ENCODE measurements at regions not wholly inside any gene's neighbourhood (a gene's known extent, or its start where the extent isn't known, plus 50 kb on each side); places are given as distances from the start of the nearest gene placed in this dataset.
"Not testable (repeated sequence)": the region's sequence is repeated elsewhere in the genome, so short reads cannot be mapped to it uniquely, and the experiment has no call there.

DNA sequence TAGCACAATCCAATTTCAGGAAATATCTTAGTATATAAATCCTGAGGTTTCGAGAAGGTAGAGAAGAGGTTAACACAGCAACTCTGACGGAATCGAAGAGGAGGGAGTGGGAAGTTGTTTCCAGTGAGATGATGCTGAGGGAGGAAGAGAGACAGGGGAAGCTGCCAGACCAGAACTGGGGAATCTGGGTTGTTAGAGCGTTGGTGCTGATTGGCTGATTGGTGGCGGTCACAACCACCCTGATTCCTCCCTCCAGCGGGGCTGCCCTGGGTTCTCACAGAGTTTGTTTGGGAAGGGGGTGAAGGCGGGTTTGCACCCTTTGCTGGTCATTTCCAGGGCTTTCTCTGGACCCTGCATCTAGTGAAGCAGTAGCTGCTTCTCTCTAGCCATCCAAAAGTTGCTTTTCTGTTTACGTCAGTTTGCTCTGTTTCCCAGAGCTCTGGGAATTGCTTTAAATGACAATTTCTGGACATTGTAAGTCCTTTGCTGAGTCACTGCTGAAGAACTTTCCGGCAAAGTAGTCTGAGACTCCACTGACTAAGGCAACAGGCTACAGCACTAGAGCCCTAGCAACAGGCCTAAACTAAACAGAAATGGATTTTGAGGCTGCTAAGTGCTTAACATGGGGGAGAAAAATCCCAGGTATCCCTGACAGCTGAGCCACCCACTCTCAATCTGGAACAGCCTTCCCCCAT is 90.1 kb downstream of the TENT5C start:
- no peaks in the 10 kb centered on the region for H3K36me3 ChIP-seq (replicated peaks)
- no peaks in the 10 kb centered on the region for H3K4me1 ChIP-seq
- H3K4me3 ChIP-seq, result no peak overlapping the region
- in situ Hi-C loops (cut with MboI; ENCODE audit: low sequenced_read_pairs), result no loop called here
- H3K27me3 ChIP-seq (ENCODE audit: low read depth), result peaks cover 5% of the 10 kb centered on the region
- no peaks in the 10 kb centered on the region for H3K9me3 ChIP-seq
- no peak for DNase-seq (ENCODE audit: low spot score in 2 of 2)

GRCh38 chr1:117696561-117696960 is 90.7 kb downstream of the TENT5C start:
- no peak overlapping the region for H3K4me3 ChIP-seq
- no peaks in the 10 kb centered on the region for H3K9me3 ChIP-seq
- H3K4me1 ChIP-seq, result no peaks in the 10 kb centered on the region
- in situ Hi-C loops (cut with MboI; ENCODE audit: low sequenced_read_pairs), result no loop called here
- no peaks in the 10 kb centered on the region for H3K36me3 ChIP-seq (replicated peaks)
- DNase-seq (ENCODE audit: low spot score in 2 of 2), result no peak
- no peaks in the 10 kb centered on the region; the same call in 1 of the 2 replicates for H3K27me3 ChIP-seq (ENCODE audit: low read depth)

DNA sequence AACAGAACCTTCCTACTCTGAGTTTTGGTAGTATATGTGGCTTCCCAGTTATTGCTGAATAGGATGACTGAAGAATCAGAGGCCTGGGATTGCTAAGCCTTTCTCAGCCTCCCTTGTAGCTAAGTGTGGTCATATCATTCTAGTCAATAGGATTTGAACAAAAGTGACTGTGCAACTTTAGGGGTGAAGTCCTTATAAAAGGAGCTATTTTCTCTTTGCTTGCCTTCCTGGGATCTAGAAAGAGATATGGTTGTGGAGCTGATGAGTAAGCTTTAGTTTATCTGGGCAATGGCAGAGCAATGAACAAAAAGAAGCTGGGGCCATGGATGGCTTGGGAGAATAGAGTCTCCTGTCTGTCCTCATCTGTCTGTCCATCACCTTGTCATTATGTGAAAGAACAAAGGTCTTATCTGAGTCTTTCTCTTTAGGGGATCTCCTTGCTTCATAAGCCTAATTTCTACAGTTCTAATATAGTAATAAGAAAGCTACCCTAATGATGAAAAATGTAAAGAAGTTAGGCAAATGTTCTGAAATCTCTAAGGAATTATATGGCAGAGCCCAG is 91.5 kb downstream of the TENT5C start:
- Histone ChIP-seq H3K27me3 (ENCODE audit: low read depth) (no peaks in the 10 kb centered on the region), H3K4me1 (no peaks in the 10 kb centered on the region), H3K9me3 (no peaks in the 10 kb centered on the region), H3K36me3 (replicated peaks) (no peaks in the 10 kb centered on the region), H3K4me3 (no peak overlapping the region)
- DNase-seq (ENCODE audit: low spot score in 2 of 2), result no peak
- in situ Hi-C loops (cut with MboI; ENCODE audit: low sequenced_read_pairs), result no loop called here

DNA sequence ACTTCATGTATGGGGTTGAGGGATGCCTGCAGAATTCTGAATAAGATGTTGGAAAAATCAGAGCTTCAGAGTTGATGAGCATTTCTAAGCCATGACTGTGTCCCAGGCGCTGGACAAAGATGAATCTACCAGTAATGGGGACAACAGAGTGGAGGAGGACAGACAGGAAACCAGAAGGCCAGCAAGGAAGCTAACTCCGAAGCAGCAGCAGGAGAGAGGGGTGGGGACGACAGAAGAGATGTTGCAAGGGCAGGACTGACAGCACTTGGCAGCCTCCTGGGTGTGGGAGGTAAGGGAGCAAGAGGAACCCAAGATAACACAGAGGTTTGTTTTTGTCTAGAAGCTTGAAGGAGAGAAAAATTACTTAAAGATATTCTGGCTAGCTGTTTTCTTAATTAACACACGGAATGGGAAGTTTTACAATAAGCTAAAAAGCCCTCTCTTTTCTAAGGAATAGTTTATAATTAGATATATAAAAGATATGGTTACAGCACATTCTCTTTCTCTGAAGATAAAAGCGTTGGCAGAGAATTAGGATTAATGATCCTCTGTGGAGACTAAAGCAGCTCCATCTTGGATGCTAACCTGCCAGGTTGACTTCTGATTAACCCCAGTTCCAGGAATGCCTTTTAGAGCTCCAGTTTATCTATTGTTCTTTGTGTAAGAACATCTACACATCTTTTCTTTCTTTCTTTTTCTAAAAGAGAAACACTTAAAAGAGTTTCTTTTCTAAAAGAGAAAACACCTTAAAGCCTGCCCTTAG is 92.7 kb downstream of the TENT5C start:
- Histone ChIP-seq H3K4me3 (no peak overlapping the region), H3K4me1 (no peaks in the 10 kb centered on the region), H3K9me3 (no peaks in the 10 kb centered on the region), H3K27me3 (ENCODE audit: low read depth) (no peaks in the 10 kb centered on the region), H3K36me3 (replicated peaks) (no peaks in the 10 kb centered on the region)
- in situ Hi-C loops (cut with MboI; ENCODE audit: low sequenced_read_pairs), result no loop called here
- no peak for DNase-seq (ENCODE audit: low spot score in 2 of 2)

DNA sequence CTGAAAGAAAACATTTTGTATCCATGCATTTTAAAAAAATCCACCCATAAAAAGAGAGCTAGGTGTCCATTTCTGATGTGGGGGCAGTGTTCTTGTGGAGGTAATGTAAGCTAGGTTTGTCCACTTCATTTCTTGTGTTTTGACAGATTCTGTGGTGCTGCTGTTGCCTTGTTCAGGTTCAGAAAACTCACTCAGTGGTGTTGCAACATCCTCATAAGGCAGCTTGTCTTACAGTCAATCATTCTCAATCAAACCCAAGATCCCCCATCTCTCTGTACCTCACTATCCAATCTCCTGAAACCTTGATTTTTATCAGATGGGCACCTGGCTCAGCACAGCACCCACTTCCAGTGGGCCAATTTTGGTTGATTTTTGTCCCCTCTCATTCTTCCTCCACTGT is 94.1 kb downstream of the TENT5C start:
- Histone ChIP-seq H3K9me3 (no peaks in the 10 kb centered on the region), H3K27me3 (ENCODE audit: low read depth) (no peaks in the 10 kb centered on the region), H3K4me3 (no peak overlapping the region), H3K36me3 (replicated peaks) (no peaks in the 10 kb centered on the region), H3K4me1 (no peaks in the 10 kb centered on the region)
- in situ Hi-C loops (cut with MboI; ENCODE audit: low sequenced_read_pairs), result no loop called here
- no peak for DNase-seq (ENCODE audit: low spot score in 2 of 2)

- Histone ChIP-seq H3K4me1 (no peaks in the 10 kb centered on the region), H3K27me3 (ENCODE audit: low read depth) (no peaks in the 10 kb centered on the region), H3K9me3 (no peaks in the 10 kb centered on the region), H3K36me3 (replicated peaks) (no peaks in the 10 kb centered on the region), H3K4me3 (no peak overlapping the region)
- DNase-seq (ENCODE audit: low spot score in 2 of 2), result no peak
- in situ Hi-C loops (cut with MboI; ENCODE audit: low sequenced_read_pairs), result no loop called here
Observed at GRCh38 chr1:117702654-117703053, 96.8 kb downstream of the TENT5C start.

- Histone ChIP-seq H3K9me3 (no peaks in the 10 kb centered on the region), H3K4me1 (no peaks in the 10 kb centered on the region), H3K36me3 (replicated peaks) (no peaks in the 10 kb centered on the region), H3K27me3 (ENCODE audit: low read depth) (no peaks in the 10 kb centered on the region), H3K4me3 (no peak overlapping the region)
- in situ Hi-C loops (cut with MboI; ENCODE audit: low sequenced_read_pairs), result no loop called here
- no peak for DNase-seq (ENCODE audit: low spot score in 2 of 2)
Observed at GRCh38 chr1:117707371-117707770, 101.5 kb downstream of the TENT5C start.

- Histone ChIP-seq H3K4me3 (no peak overlapping the region), H3K9me3 (no peaks in the 10 kb centered on the region), H3K27me3 (ENCODE audit: low read depth) (no peaks in the 10 kb centered on the region), H3K4me1 (no peaks in the 10 kb centered on the region), H3K36me3 (replicated peaks) (no peaks in the 10 kb centered on the region)
- DNase-seq (ENCODE audit: low spot score in 2 of 2), result no peak
- in situ Hi-C loops (cut with MboI; ENCODE audit: low sequenced_read_pairs), result no loop called here
Observed at GRCh38 chr1:117708323-117709248, 102.7 kb downstream of the TENT5C start.

GRCh38 chr1:117709249-117709691 is 103.4 kb downstream of the TENT5C start:
- DNase-seq (ENCODE audit: low spot score in 2 of 2), result no peak
- H3K36me3 ChIP-seq (replicated peaks), result no peaks in the 10 kb centered on the region
- H3K9me3 ChIP-seq, result no peaks in the 10 kb centered on the region
- no peak overlapping the region for H3K4me3 ChIP-seq
- H3K4me1 ChIP-seq, result no peaks in the 10 kb centered on the region
- in situ Hi-C loops (cut with MboI; ENCODE audit: low sequenced_read_pairs), result no loop called here
- H3K27me3 ChIP-seq (ENCODE audit: low read depth), result no peaks in the 10 kb centered on the region

DNA sequence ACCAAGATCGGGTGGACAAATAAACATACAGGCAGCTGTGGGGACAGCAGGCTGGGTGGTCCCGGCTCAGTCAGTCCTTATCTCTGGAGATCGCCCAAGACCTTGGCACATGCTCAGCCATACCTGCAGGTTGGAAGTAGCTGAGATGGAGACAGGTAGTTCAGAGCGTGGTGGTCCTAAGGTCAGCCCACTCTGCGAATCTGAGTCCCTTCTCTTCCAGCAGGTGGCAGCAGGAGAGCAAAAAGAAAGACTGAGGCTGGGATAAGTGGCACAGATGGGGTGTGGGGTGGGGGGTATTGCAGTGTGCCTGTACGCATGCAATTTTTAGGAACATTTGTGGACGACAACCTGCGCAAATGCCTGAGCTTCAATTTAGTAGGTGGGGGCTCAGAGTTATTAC is 104.9 kb downstream of the TENT5C start:
- Histone ChIP-seq H3K36me3 (replicated peaks) (no peaks in the 10 kb centered on the region), H3K27me3 (ENCODE audit: low read depth) (no peaks in the 10 kb centered on the region), H3K4me3 (no peak overlapping the region), H3K4me1 (no peaks in the 10 kb centered on the region), H3K9me3 (no peaks in the 10 kb centered on the region)
- in situ Hi-C loops (cut with MboI; ENCODE audit: low sequenced_read_pairs), result no loop called here
- peak in 1 of 2 experiments; percentile 18 for DNase-seq (ENCODE audit: low spot score in 2 of 2)

GRCh38 chr1:117712621-117713020 is 106.8 kb downstream of the TENT5C start:
- Histone ChIP-seq H3K4me1 (no peaks in the 10 kb centered on the region), H3K27me3 (ENCODE audit: low read depth) (no peaks in the 10 kb centered on the region), H3K9me3 (no peaks in the 10 kb centered on the region), H3K4me3 (no peak overlapping the region), H3K36me3 (replicated peaks) (no peaks in the 10 kb centered on the region)
- in situ Hi-C loops (cut with MboI; ENCODE audit: low sequenced_read_pairs), result no loop called here
- no peak for DNase-seq (ENCODE audit: low spot score in 2 of 2)

DNA sequence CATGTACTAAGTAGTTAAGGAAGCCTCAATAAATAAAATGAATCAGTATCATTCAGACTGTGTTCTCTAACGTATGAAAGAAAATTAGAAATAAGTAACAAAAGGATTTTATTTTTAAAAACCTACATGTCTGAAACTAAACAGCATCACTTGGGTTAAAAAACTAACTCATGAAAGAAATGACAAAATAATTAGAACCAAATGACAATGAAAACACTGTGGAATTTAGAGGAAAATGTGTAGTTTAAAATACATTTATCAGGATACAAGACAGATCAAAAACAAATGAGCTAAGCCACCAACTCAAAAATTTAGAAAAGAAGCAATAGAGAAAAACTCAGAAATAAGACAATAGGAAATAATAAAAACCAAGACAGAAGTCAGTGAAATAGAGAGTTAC is 108.7 kb downstream of the TENT5C start:
- no peaks in the 10 kb centered on the region for H3K27me3 ChIP-seq (ENCODE audit: low read depth)
- no peaks in the 10 kb centered on the region for H3K4me1 ChIP-seq
- in situ Hi-C loops (cut with MboI; ENCODE audit: low sequenced_read_pairs), result no loop called here
- H3K36me3 ChIP-seq (replicated peaks), result no peaks in the 10 kb centered on the region
- DNase-seq (ENCODE audit: low spot score in 2 of 2), result no peak
- H3K4me3 ChIP-seq, result no peak overlapping the region
- no peaks in the 10 kb centered on the region for H3K9me3 ChIP-seq

DNA sequence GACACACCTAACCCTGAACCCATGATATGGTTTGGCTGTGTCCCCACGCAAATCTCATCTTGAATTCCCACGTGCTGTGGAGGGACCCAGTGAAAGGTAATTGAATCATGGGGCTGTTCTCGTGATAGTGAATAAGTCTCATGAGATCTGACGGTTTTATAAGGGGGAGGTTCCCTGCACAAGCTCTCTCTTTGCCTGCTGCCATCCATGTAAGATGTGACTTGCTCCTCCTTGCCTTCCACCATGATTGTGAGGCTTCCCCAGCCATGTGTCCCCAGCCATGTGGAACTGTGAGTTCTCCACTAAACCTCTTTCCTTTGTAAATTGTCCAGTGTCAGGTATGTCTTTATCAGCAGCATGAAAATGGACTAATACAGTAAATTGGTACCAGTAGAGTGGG is 110.2 kb downstream of the TENT5C start:
- DNase-seq (ENCODE audit: low spot score in 2 of 2); H3K4me1 ChIP-seq; H3K4me3 ChIP-seq; H3K27me3 ChIP-seq (ENCODE audit: low read depth); in situ Hi-C loops (cut with MboI; ENCODE audit: low sequenced_read_pairs); H3K9me3 ChIP-seq; H3K36me3 ChIP-seq (replicated peaks): not testable (repeated sequence)
